Embryonic facial prominence (tissue), 1 donor: ENCODE measurements at regions not wholly inside any gene's neighbourhood (a gene's known extent, or its start where the extent isn't known, plus 50 kb on each side); places are given as distances from the start of the nearest gene placed in this dataset.
"Not testable (repeated sequence)": the region's sequence is repeated elsewhere in the genome, so short reads cannot be mapped to it uniquely, and the experiment has no call there.

Experiments used
- DNase-seq: peaks from one replicate; pipeline ENCODE4 v3.0.0-alpha.2; 2016; ENCODE audit errors: extremely low spot score

DNA sequence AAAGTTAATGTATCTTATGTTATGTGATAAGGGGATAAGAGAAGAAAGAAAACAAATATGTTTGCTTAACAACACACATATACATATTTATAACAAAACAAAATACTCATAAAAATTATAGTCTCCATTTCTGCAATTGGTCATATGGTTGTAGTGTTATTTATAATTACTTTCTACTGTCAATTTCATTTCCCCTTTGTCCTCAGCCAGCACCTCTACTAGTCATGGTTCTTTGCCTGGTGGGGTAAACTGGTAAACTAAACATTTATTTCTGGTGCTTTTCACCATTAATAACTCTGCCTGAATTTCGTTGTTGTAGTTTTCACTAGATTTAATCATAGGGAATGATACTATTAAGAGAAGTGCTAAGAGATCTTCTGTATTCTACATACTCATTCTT, 88.0 kb upstream of the ALCAM start:
- DNase-seq: no peak

DNA sequence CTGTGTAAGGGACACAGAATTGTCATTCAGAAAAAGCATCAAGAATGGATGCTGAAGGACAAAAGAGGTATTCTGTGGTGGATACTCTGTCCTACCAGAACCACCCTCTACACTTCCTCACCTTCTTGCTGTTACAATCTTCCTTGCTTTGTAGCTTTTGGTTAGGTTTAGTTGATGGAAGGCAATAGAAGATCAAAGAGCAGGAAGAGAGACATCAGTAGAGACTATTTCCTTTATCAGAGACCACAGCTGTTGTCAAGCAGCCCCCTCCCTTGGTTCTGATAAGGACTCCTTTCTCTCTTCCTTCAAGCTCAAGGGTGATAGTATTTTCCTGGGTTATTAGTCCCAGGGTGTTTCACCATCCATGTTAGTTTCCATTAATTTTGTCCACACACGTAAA, 84.7 kb upstream of the ALCAM start:
- no peak for DNase-seq

GRCh38 chr3:105284876-105285275, 81.8 kb upstream of the ALCAM start:
- DNase-seq: no peak

GRCh38 chr3:105285653-105286241, 81.0 kb upstream of the ALCAM start:
- no peak for DNase-seq

DNA sequence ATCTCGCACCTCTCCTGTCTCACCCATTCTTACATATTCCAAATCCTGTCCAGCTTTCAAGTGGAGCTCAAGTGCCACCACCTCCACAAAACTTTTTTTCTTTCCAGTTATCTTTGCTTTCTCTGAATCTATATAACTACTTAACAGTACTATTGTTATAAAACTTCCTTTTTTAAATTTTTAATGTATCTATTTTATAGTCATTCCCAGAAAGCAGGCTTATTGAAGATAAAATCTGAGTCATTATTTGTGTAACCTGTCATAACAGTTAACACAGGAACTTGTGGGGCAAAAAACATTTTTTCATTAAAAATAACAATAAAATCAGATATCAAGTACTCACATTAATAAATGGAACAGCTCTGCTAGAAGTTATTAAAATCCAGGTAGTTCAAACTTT, 73.3 kb upstream of the ALCAM start:
- no peak for DNase-seq

DNA sequence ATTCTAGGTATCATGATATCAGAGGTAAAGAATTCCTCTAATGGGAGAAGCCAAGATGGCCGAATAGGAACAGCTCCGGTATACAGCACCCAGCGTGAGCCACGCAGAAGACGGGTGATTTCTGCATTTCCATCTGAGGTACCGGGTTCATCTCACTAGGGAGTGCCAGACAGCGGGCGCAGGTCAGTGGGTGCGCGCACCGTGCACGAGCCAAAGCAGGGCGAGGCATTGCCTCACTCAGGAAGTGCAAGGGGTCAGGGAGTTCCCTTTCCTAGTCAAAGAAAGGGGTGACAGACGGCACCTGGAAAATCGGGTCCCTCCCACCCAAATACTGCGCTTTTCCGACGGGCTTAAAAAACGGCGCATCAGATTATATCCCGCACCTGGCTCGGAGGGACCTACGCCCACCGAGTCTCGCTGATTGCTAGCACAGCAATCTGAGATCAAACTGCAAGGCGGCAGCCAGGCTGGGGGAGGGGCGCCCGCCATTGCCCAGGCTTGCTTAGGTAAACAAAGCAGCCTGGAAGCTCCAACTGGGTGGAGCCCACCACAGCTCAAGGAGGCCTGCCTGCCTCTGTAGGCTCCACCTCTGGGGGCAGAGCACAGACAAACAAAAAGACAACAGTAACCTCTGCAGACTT, 70.4 kb upstream of the ALCAM start:
- not testable (repeated sequence) for DNase-seq

GRCh38 chr3:105304487-105304886, 62.2 kb upstream of the ALCAM start:
- DNase-seq: no peak

- no peak for DNase-seq
These were observed 51.6 kb upstream of the ALCAM start for GRCh38 chr3:105315144-105315543.

- DNase-seq: no peak
These were observed 50.9 kb upstream of the ALCAM start for GRCh38 chr3:105315815-105316214.

- DNase-seq: no peak
These were observed 50.4 kb upstream of the ALCAM start for GRCh38 chr3:105316331-105316730.
